ENCODE measurements at regions not wholly inside any gene's neighbourhood (a gene's known extent, or its start where the extent isn't known, plus 50 kb on each side); places are given as distances from the start of the nearest gene placed in this dataset.
"Not testable (repeated sequence)": the region's sequence is repeated elsewhere in the genome, so short reads cannot be mapped to it uniquely, and the experiment has no call there.

GRCh38 chr6:167230288-167230687 lies 60.8 kb upstream of the UNC93A start:
- DNase-seq, result no peak

- no peak for DNase-seq
Measured at GRCh38 chr6:167232356-167232755, 58.8 kb upstream of the UNC93A start.

GRCh38 chr6:167233490-167233889 lies 57.6 kb upstream of the UNC93A start:
- no peak for DNase-seq

- not testable (repeated sequence) for DNase-seq
Measured at GRCh38 chr6:167234576-167234975, 56.5 kb upstream of the UNC93A start.

GRCh38 chr6:167235005-167235404 lies 56.1 kb upstream of the UNC93A start:
- no peak for DNase-seq

- no peak for DNase-seq
Measured at GRCh38 chr6:167235421-167236238, 55.5 kb upstream of the UNC93A start.

- no peak for DNase-seq
Measured at GRCh38 chr6:167236239-167236571, 54.9 kb upstream of the UNC93A start.

GRCh38 chr6:167237438-167238145 lies 53.5 kb upstream of the UNC93A start:
- no peak for DNase-seq

- DNase-seq, result no peak
Measured at GRCh38 chr6:167238146-167238693, 52.9 kb upstream of the UNC93A start.

GRCh38 chr6:167238694-167239467 lies 52.2 kb upstream of the UNC93A start:
- DNase-seq, result no peak

GRCh38 chr6:167239470-167239869 lies 51.6 kb upstream of the UNC93A start:
- not testable (repeated sequence) for DNase-seq

GRCh38 chr6:167240034-167240541 lies 51.0 kb upstream of the UNC93A start:
- DNase-seq, result no peak

Measured in activated T-cell treated with anti-CD3 and anti-CD28 coated beads, Interleukin-2, amount 50 U/mL, for 48 hours (primary cell).